SJSA1 (cell line): ENCODE measurements at regions not wholly inside any gene's neighbourhood (a gene's known extent, or its start where the extent isn't known, plus 50 kb on each side); places are given as distances from the start of the nearest gene placed in this dataset.

ENCODE experiments used
- DNase-seq, 2 experiments: peaks; one replicate each; pipeline ENCODE4 v3.0.0-alpha.2; 2015 to 2020; ENCODE audit warnings: low spot score in 2 of 2, low read depth in 1 of 2
- H3K27ac ChIP-seq: fragments of 250-450 bp; sonication (Bioruptor Pico); 2 replicates; pipeline ENCODE4 v1.5.1; 2020; ENCODE audit warnings: mild to moderate bottlenecking, moderate library complexity
- H3K27me3 ChIP-seq: fragments of 250-450 bp; sonication (Bioruptor Pico); replicated peaks from 2 replicates; pipeline ENCODE4 v1.5.1; 2020; ENCODE audit warnings: mild to moderate bottlenecking, moderate library complexity
- H3K36me3 ChIP-seq: fragments of 250-450 bp; sonication (Bioruptor Pico); 2 replicates; pipeline ENCODE4 v1.5.1; 2020; ENCODE audit warnings: mild to moderate bottlenecking
- H3K4me1 ChIP-seq: fragments of 250-450 bp; sonication (Bioruptor Pico); replicated peaks from 2 replicates; pipeline ENCODE4 v1.6.1; 2021; ENCODE audit warnings: mild to moderate bottlenecking
- H3K4me3 ChIP-seq: fragments of 250-450 bp; sonication (Bioruptor Pico); 2 replicates; pipeline ENCODE4 v1.5.1; 2020; ENCODE audit warnings: mild to moderate bottlenecking
- H3K9me3 ChIP-seq: fragments of 250-450 bp; sonication (Bioruptor Pico); replicated peaks from 2 replicates; pipeline ENCODE4 v1.5.1; 2020; ENCODE audit warnings: mild to moderate bottlenecking

- no peaks in the 10 kb centered on the region for H3K4me1 ChIP-seq
- no peak overlapping the region for H3K27ac ChIP-seq
- no peaks in the 10 kb centered on the region for H3K36me3 ChIP-seq
- DNase-seq, result no peak
- no peak overlapping the region for H3K4me3 ChIP-seq
- H3K9me3 ChIP-seq, result no peaks in the 10 kb centered on the region
- H3K27me3 ChIP-seq, result no peaks in the 10 kb centered on the region
These were observed 93.9 kb upstream of the CCDC85A start for GRCh38 chr2:56089931-56090330.

GRCh38 chr2:56099963-56100362 lies 83.8 kb upstream of the CCDC85A start:
- no peaks in the 10 kb centered on the region for H3K9me3 ChIP-seq
- DNase-seq, result no peak
- H3K27ac ChIP-seq, result no peak overlapping the region
- no peaks in the 10 kb centered on the region for H3K36me3 ChIP-seq
- H3K4me1 ChIP-seq, result no peaks in the 10 kb centered on the region
- no peak overlapping the region for H3K4me3 ChIP-seq
- no peaks in the 10 kb centered on the region for H3K27me3 ChIP-seq

GRCh38 chr2:56100791-56101312 lies 82.9 kb upstream of the CCDC85A start:
- no peak overlapping the region for H3K27ac ChIP-seq
- DNase-seq, result no peak
- no peaks in the 10 kb centered on the region for H3K27me3 ChIP-seq
- H3K36me3 ChIP-seq, result no peaks in the 10 kb centered on the region
- H3K4me3 ChIP-seq, result no peak overlapping the region
- H3K4me1 ChIP-seq, result no peaks in the 10 kb centered on the region
- H3K9me3 ChIP-seq, result no peaks in the 10 kb centered on the region

DNA sequence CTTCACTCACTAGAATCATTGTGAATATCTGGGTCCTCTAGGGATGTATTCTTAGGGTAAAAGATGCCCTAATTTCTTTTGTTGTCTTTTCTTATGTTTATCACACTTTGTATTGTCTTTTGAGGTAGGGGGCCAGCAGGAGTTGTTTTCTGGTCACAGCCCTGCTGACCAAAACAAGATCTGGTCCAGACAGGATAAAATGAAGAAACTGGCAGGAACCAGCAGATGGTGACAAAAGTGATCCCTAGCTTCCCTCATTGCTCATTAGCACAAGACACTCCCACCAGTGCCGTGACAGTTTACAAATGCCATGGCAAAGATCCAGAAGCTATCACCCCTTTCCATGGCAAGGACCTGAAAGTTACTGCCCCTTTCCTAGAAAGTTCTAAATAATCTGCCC lies 81.7 kb upstream of the CCDC85A start:
- DNase-seq, result no peak
- Histone ChIP-seq H3K27ac (no peak overlapping the region), H3K9me3 (no peaks in the 10 kb centered on the region), H3K27me3 (no peaks in the 10 kb centered on the region), H3K4me3 (no peak overlapping the region), H3K36me3 (no peaks in the 10 kb centered on the region), H3K4me1 (no peaks in the 10 kb centered on the region)

- no peaks in the 10 kb centered on the region for H3K4me1 ChIP-seq
- no peak for DNase-seq
- H3K36me3 ChIP-seq, result no peaks in the 10 kb centered on the region
- H3K4me3 ChIP-seq, result no peak overlapping the region
- no peaks in the 10 kb centered on the region for H3K9me3 ChIP-seq
- no peaks in the 10 kb centered on the region for H3K27me3 ChIP-seq
- no peak overlapping the region for H3K27ac ChIP-seq
These were observed 80.9 kb upstream of the CCDC85A start for GRCh38 chr2:56102866-56103265.

- no peaks in the 10 kb centered on the region for H3K9me3 ChIP-seq
- no peaks in the 10 kb centered on the region for H3K27me3 ChIP-seq
- no peaks in the 10 kb centered on the region for H3K36me3 ChIP-seq
- DNase-seq, result no peak
- no peak overlapping the region for H3K27ac ChIP-seq
- H3K4me1 ChIP-seq, result no peaks in the 10 kb centered on the region
- H3K4me3 ChIP-seq, result no peak overlapping the region
These were observed 78.8 kb upstream of the CCDC85A start for GRCh38 chr2:56104962-56105361.

GRCh38 chr2:56107502-56108220 lies 76.1 kb upstream of the CCDC85A start:
- DNase-seq, result no peak
- Histone ChIP-seq H3K9me3 (no peaks in the 10 kb centered on the region), H3K36me3 (no peaks in the 10 kb centered on the region)

GRCh38 chr2:56108806-56109205 lies 75.0 kb upstream of the CCDC85A start:
- H3K27ac ChIP-seq, result no peak overlapping the region
- DNase-seq, result no peak
- H3K27me3 ChIP-seq, result 0 out of 2 replicates have a peak, but pooled peaks cover 5% of the 10 kb centered on the region
- H3K36me3 ChIP-seq, result no peaks in the 10 kb centered on the region
- no peaks in the 10 kb centered on the region for H3K4me1 ChIP-seq
- no peaks in the 10 kb centered on the region for H3K9me3 ChIP-seq
- H3K4me3 ChIP-seq, result no peak overlapping the region

More at GRCh38 chr2:56107502-56108220, 76.1 kb upstream of the CCDC85A start:
- Histone ChIP-seq H3K4me1 (no peaks in the 10 kb centered on the region), H3K4me3 (no peak overlapping the region), H3K27me3 (no peaks in the 10 kb centered on the region), H3K27ac (no peak overlapping the region)

DNA sequence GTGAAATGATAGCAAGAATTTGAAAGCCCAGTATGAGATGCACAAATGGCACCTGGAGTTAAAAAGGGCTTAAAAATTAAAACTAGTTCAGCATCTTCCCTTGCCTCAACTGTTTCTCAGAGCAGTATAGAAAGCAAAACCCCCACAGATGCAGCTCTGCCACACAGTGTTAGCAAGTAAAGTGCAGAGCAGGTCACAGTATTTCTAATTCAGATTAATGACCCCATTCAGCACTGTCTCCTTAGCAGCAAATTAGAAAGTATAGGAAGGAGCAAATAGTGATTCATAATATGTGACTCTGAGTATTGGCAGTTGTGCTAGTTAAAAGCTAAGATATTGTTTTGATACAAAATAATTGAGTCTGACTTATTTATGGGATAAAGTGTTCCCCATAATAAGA lies 73.8 kb upstream of the CCDC85A start:
- Histone ChIP-seq H3K36me3 (no peaks in the 10 kb centered on the region), H3K4me1 (no peaks in the 10 kb centered on the region), H3K9me3 (no peaks in the 10 kb centered on the region), H3K4me3 (no peak overlapping the region), H3K27me3 (0 out of 2 replicates have a peak, but pooled peaks cover 7% of the 10 kb centered on the region), H3K27ac (no peak overlapping the region)
- DNase-seq, result no peak

DNA sequence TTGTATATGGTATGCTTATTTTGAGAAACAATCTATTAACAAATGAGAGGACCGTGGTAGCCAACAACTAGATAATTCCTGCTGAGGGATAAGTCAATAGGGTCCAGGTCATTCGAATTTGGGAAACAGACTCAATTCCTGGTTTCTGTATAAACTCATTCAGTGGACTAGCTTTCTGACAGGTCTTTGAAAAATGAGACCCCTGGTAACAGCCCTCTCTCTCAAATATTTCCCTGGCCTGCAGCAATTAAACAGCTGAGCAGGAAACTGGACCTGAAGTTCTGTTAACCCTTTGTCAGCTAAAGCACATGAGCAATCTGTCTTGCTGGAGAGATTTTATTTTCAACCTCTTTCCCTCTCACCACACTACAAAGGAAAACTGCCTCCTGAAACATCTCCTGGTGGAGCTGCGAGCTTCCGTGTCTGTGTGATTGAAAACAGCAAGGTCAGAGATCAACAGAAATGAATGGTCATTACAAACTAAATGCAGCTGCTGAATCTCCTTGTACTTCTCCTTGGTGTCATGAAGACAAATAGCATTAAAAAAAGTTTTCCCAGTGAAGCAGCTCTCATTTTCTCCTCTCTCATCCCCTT lies 70.3 kb upstream of the CCDC85A start:
- 0 out of 2 replicates have a peak, but pooled peaks cover 7% of the 10 kb centered on the region for H3K27me3 ChIP-seq
- H3K27ac ChIP-seq, result no peak overlapping the region
- H3K9me3 ChIP-seq, result no peaks in the 10 kb centered on the region
- no peaks in the 10 kb centered on the region for H3K36me3 ChIP-seq
- no peak for DNase-seq
- H3K4me1 ChIP-seq, result no peaks in the 10 kb centered on the region
- no peak overlapping the region for H3K4me3 ChIP-seq

DNA sequence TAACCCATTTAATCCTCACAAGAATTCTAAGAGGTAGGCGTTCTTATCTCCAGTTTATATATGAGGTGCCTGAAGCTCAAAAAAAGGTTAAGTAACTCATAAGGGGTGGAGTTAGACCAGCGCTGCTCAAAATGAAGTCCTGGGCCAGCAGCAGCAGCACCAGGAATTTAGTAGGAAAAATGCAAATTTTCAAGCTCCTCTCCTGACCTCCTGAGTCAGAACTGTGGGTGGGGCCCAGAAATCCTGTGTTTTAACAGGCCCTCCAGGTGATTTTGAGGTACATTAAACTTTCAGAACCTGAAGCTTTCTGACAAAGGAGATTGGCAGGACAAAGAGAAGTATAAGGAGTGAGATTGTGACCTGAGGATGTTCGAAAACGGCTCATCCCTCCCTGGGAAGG lies 66.0 kb upstream of the CCDC85A start:
- Histone ChIP-seq H3K36me3 (no peaks in the 10 kb centered on the region), H3K4me3 (no peak overlapping the region), H3K9me3 (no peaks in the 10 kb centered on the region), H3K27ac (no peak overlapping the region), H3K4me1 (no peaks in the 10 kb centered on the region), H3K27me3 (0 out of 2 replicates have a peak, but pooled peaks cover 7% of the 10 kb centered on the region)
- no peak for DNase-seq

DNA sequence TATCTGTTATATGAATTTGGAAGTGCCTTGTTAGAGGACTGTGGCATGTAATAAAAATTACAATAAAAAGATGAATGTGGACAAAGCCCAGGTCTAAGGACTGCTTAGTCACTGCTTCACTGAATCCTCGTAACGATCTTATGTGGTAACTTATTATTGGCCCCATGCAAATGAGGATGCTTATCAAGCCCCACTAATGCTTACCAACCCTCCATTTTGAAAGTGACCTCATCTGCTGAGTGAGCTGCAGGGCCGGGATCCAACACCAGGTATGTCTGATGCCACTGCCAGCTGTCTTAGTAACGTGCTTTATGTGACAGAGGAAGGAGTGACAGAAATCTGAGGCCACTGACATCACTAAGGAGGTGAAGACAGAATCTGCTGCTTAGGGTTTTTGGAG lies 65.3 kb upstream of the CCDC85A start:
- H3K36me3 ChIP-seq, result no peaks in the 10 kb centered on the region
- H3K9me3 ChIP-seq, result no peaks in the 10 kb centered on the region
- no peaks in the 10 kb centered on the region for H3K4me1 ChIP-seq
- H3K27me3 ChIP-seq, result 0 out of 2 replicates have a peak, but pooled peaks cover 2% of the 10 kb centered on the region
- no peak overlapping the region for H3K27ac ChIP-seq
- H3K4me3 ChIP-seq, result no peak overlapping the region
- DNase-seq, result no peak

DNA sequence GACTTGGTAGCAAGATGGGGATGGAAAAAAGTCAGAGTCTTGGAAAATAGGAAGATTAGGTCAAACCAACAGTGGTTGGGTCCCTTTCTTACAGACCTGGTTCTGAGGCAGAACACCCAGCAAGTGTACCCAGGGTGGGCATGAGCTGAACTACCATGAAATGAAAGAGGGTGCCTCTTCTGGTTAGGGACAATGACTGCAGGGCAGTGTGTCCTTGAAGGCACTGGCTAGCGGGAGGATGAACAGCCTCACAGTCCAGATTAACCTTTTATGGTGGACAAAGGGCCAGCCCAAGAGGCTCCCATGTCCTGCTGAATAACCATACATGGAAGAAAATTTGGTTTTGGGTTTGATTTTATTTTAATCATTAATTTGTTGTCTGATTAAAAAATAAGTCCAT lies 61.8 kb upstream of the CCDC85A start:
- no peaks in the 10 kb centered on the region for H3K27me3 ChIP-seq
- no peak for DNase-seq
- no peaks in the 10 kb centered on the region for H3K4me1 ChIP-seq
- H3K27ac ChIP-seq, result no peak overlapping the region
- no peaks in the 10 kb centered on the region for H3K36me3 ChIP-seq
- no peaks in the 10 kb centered on the region for H3K9me3 ChIP-seq
- H3K4me3 ChIP-seq, result no peak overlapping the region

- Histone ChIP-seq H3K4me3 (no peak overlapping the region), H3K27me3 (no peaks in the 10 kb centered on the region), H3K27ac (no peak overlapping the region), H3K9me3 (no peaks in the 10 kb centered on the region), H3K36me3 (no peaks in the 10 kb centered on the region), H3K4me1 (no peaks in the 10 kb centered on the region)
- no peak for DNase-seq
These were observed 60.3 kb upstream of the CCDC85A start for GRCh38 chr2:56123538-56123937.
